Effector CD4-positive, alpha-beta T cell (primary cell): ENCODE measurements at regions not wholly inside any gene's neighbourhood (a gene's known extent, or its start where the extent isn't known, plus 50 kb on each side); places are given as distances from the start of the nearest gene placed in this dataset.
"Not testable (repeated sequence)": the region's sequence is repeated elsewhere in the genome, so short reads cannot be mapped to it uniquely, and the experiment has no call there.

Experiments
- DNase-seq: peaks from one replicate; pipeline ENCODE4 v3.0.0-alpha.2; 2020

DNA sequence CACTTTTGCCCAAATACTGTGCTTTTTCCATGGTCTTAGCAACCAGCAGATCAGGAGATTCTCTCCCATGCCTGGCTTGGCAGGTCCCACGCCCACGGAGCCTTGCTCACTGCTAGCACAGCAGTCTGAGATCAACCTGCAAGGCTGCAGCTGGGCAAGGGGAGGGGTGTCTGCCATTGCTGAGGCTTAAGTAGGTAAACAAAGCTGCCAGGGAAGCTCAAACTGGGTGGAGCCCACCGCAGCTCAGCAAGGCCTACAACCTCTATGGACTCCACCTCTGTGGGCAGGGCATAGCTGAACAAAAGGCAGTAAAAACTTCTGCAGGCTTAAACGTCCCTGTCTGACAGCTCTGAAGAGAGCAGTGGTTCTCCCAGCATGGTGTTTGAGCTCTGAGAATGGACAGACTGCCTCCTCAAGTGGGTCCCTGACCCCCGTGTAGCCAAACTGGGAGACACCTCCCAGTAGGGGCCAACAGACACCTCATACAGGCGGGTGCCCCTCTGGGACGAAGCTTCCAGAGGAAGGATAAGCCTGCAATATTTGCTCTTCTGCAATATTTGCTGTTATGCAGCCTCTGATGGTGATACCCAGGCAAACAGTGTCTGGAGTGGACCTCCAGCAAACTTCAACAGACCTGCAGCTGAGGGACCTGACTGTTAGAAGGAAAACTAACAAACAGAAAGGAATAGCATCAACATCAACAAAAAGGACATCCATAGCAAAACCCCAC lies 132.8 kb upstream of the STARD13 start:
- not testable (repeated sequence) for DNase-seq

GRCh38 chr13:33420117-33420516 lies 134.6 kb upstream of the STARD13 start:
- DNase-seq = not testable (repeated sequence)

DNA sequence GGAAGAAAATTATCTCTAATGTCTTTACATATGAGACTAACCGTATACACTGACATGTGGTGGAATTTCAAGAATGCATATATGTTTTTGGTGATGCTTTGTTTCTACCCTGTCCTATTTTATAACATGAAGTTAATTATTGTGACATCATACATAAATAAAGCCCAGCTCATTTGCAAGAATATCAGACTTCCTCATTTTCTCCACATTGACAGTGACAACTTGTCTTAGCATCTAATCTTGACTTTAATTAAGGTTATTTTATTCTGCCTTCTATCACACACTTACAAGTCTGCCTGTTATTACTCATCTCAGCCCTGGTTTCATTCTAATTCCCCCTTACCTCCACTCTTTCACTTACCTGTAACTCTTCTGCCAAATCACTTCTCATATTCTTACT lies 140.6 kb upstream of the STARD13 start:
- no peak for DNase-seq

GRCh38 chr13:33433316-33433715 lies 147.8 kb upstream of the STARD13 start:
- no peak for DNase-seq

DNA sequence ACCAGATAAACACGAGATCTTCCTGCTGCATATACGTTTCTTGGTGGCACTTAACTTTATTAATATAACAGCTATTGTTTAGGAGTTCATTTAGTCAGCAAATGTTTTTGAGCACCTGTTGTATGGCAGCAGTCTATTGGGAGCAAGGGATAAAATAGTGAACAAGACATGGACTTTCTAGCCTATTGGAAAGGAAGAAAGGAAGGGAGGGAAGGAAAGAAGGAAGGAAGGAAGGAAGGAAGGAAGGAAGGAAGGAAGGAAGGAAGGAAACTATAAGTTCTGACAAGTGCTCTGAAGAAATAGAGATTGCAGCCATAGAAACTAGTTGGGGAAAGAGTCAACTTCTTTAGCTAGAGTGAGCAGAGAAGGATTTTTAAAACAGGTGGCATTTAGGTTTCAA lies 149.1 kb upstream of the STARD13 start:
- DNase-seq = no peak

DNA sequence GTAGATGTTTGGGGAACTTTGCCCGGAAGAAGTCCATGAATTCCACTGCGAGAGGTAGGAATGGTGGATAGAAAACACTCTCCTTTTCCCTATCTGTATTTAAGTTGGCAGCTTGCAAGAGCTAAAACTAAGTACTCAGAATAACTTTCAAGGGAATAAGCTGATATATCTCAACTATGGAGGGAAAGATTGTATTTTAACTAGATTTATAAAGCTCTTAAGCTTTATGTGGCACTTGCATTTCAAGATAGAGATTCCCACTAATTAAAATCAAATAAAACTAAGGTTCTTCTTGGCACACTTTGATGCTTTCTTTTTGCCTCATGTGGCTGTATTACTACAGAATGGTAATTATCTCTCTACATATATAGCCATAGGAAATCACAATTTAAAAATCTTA lies 149.7 kb upstream of the STARD13 start:
- no peak for DNase-seq

GRCh38 chr13:33438918-33439317 lies 153.4 kb upstream of the STARD13 start:
- DNase-seq = no peak

GRCh38 chr13:33441015-33441414 lies 155.5 kb upstream of the STARD13 start:
- DNase-seq = no peak

DNA sequence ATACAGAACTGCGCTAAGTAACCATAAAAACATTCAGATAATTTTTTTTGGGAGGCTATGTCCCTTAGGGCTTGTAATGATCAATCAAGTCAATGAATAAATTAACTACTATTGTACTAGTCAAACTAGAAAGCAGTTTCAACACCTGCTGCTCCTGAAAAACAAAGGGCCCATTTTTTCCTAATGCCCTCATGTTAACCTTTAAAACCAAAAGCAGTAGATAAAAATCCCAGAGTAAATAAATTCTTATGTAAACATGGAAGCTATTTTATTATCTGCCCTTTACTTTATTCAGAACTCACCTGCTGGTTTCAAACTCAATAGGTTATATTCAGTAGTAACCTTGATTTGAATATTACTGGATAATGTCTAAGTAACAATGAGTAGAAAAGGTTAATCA lies 159.5 kb upstream of the STARD13 start:
- DNase-seq = no peak

- no peak for DNase-seq
Observed at GRCh38 chr13:33445476-33445875, 159.9 kb upstream of the STARD13 start.

DNA sequence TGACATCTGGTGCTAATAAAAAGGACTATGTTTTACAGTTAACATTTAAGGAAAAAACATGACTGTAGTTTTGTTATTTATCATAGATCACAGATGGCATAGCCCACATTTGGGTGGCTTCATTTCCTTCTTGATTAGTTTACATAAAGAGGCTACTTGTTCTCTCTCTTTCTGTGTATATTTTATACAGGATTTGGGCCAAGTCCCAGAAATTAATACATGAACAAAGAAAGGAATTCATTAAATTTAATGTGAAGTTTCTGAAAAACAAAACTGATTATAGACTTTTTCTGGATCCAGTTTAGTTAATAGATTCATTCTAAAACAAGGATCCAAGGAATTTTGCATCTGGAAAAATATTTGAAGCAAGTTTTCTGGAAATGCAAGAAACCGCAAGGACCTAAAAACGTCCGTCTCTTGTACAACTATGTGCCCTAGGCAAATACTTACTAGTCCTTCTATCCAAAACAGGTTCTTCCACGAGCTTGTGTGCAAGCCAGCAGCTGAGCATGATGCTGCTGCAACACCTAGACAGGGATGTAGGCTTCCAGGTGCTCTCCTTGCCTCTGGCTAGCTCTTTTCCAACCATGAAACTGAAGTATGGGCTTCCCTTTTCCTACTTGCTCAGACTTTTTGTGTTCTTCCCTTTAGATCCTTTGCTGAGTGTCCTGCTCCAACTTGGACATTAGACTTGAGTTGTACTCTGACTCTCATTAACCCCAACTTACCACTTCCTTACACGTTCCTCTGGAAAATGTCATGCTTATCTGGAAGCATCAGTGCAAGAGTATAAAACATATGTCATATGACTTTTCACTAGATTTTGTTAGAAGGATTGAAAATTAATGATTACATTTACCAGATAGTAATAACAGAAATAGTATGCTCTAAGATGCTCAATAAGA lies 161.5 kb upstream of the STARD13 start:
- DNase-seq = no peak

DNA sequence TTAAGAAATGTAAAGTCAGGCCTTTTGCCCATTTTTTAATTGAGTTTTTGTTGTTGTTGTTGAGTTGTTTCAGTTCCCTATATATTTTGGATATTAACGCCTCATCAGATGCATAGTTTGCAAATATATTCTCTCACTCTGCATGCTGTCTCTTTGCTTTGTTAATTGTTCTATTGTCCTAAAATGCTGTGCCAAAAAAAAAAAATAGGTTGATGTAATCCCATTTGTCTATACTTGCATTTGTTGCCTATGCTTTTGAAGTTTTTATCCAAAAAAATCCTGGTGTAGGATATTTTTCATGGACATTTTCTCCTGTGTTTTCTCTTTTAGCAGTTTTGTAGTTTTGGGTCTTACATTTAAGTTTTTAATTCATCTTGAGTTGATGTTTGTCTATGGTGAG lies 163.3 kb upstream of the STARD13 start:
- no peak for DNase-seq

- no peak for DNase-seq
Observed at GRCh38 chr13:33450956-33451709, 165.6 kb upstream of the STARD13 start.

- no peak for DNase-seq
Observed at GRCh38 chr13:33452873-33453517, 167.4 kb upstream of the STARD13 start.

DNA sequence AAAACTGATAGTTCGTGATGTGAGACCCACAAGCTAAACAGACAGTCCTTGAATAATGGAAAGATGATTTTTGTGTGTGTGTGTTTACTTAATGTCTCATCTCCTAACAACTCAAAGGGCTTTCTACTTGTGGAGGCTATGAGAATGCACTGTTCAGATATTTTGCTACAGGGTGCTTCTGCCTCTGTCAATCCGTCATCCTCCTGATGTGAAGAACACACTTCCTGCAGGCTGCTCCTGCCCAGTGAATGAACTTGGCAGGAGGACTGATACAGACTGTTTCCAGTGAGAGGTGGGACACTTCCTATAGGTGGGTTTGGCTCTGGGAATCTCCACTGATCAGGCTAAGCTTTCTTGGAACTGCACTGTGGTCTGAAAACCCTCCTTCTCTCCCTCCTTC lies 168.4 kb upstream of the STARD13 start:
- no peak for DNase-seq

- DNase-seq = no peak
Observed at GRCh38 chr13:33454844-33455705, 169.5 kb upstream of the STARD13 start.

- no peak for DNase-seq
Observed at GRCh38 chr13:33459702-33460101, 174.1 kb upstream of the STARD13 start.

DNA sequence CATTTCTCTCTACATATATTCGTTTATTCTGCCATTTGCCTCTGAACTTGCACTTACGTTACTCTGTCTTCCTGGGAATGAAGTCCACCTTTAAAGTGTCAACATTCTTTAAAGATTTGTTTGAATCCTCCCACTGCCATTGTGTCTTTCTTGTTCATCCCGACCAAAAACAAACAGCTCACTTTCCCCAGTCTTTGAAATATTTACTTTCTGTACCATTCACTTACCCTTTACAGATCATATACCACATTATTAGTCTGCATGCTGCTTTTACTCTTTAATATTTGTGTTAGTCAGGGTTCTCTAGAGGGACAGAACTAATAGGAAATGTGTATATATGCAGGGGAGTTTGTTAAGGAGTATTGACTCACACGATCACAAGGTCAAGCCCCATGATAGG lies 176.6 kb upstream of the STARD13 start:
- no peak for DNase-seq

DNA sequence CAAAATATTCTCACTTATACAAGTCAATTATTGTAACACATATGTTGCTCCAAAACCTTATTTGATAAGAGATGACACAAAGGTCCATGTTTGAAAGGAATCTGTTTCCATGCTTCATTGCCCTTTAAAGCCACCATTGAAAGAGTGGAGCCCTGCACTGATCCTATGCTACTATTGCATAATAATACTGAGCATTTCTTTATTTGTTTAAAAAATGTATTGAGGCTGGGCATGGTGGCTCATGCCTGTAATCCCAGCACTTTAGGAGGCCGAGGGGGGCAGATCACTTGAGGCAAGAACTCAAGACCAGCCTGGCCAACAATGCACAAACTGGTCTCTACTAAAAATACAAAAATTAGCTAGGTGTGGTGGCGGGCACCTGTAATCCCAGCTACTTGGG lies 178.8 kb upstream of the STARD13 start:
- no peak for DNase-seq

DNA sequence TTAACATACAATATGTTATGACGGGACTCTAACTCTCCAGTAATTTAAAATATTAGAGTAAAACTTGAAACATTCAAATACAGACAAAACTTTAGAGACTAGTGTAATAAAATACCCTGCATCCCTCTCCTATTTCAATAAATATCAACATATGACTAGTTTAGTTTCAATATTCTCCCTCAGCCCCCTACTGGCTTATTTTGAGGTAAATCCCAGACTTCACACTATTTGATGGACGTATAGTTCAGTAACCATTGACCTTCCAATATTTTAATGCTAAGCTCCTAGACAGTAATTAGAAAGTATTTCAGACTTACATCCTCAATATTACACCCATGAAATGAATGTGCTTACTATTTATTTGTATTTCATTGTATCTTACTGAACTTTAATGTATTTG lies 180.7 kb upstream of the STARD13 start:
- DNase-seq = no peak

GRCh38 chr13:33467556-33467955 lies 182.0 kb upstream of the STARD13 start:
- DNase-seq = no peak

DNA sequence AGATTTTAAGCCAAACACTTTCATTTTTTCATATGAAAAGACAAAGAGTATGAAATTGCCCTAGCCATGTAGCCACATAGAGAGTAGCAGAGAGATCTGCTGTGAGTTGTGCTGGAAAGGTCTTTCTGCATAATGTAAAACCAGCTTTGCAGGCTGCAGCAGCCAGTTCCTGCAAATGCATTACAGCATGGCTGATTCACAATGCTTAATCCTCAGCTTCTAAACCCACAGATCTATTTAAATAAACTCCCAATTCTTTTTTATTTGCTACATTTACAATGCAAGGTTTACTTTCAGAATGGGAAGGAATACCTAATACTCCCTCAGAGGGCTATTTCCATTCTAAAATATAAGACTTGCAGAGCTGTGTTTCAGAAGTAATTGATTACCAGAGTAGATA lies 185.6 kb upstream of the STARD13 start:
- DNase-seq = no peak
